GM19238 (cell line): ENCODE measurements at regions not wholly inside any gene's neighbourhood (a gene's known extent, or its start where the extent isn't known, plus 50 kb on each side); places are given as distances from the start of the nearest gene placed in this dataset.
"Not testable (repeated sequence)": the region's sequence is repeated elsewhere in the genome, so short reads cannot be mapped to it uniquely, and the experiment has no call there.

ENCODE experiments used
- DNase-seq: peaks from one replicate; pipeline ENCODE4 v3.0.0; 2011; ENCODE audit warnings: low spot score; ENCODE audit not compliant: insufficient read length

- no peak for DNase-seq
Measured at GRCh38 chr9:115300874-115301273, 182.9 kb upstream of the TNC start.

GRCh38 chr9:115301581-115301980 lies 183.6 kb upstream of the TNC start:
- no peak for DNase-seq

GRCh38 chr9:115305543-115305942 lies 187.6 kb upstream of the TNC start:
- DNase-seq, result no peak

GRCh38 chr9:115306865-115307264 lies 188.9 kb upstream of the TNC start:
- DNase-seq, result no peak

GRCh38 chr9:115313545-115313944 lies 195.6 kb upstream of the TNC start:
- no peak for DNase-seq

GRCh38 chr9:115326461-115326860 lies 208.5 kb upstream of the TNC start:
- no peak for DNase-seq

GRCh38 chr9:115327436-115328122 lies 209.6 kb upstream of the TNC start:
- no peak for DNase-seq

- no peak for DNase-seq
Measured at GRCh38 chr9:115328228-115328627, 210.3 kb upstream of the TNC start.

GRCh38 chr9:115328677-115329076 lies 210.7 kb upstream of the TNC start:
- no peak for DNase-seq

- no peak for DNase-seq
Measured at GRCh38 chr9:115333277-115334070, 215.5 kb upstream of the TNC start.

GRCh38 chr9:115335439-115335838 lies 217.5 kb upstream of the TNC start:
- DNase-seq, result no peak

GRCh38 chr9:115340314-115340713 lies 222.4 kb upstream of the TNC start:
- no peak for DNase-seq

GRCh38 chr9:115341426-115341825 lies 223.5 kb upstream of the TNC start:
- DNase-seq, result no peak

GRCh38 chr9:115347776-115348175 lies 229.8 kb upstream of the TNC start:
- not testable (repeated sequence) for DNase-seq

- not testable (repeated sequence) for DNase-seq
Measured at GRCh38 chr9:115348936-115349335, 231.0 kb upstream of the TNC start.

GRCh38 chr9:115349542-115349941 lies 231.6 kb upstream of the TNC start:
- DNase-seq, result no peak

GRCh38 chr9:115350548-115350947 lies 232.6 kb upstream of the TNC start:
- DNase-seq, result no peak

GRCh38 chr9:115353681-115354080 lies 235.7 kb upstream of the TNC start:
- DNase-seq, result no peak

GRCh38 chr9:115357821-115358220 lies 239.9 kb upstream of the TNC start:
- no peak for DNase-seq

GRCh38 chr9:115359017-115359780 lies 241.2 kb upstream of the TNC start:
- no peak for DNase-seq

GRCh38 chr9:115360122-115360521 lies 242.2 kb upstream of the TNC start:
- DNase-seq, result no peak

GRCh38 chr9:115362101-115362500 lies 244.1 kb upstream of the TNC start:
- no peak for DNase-seq
